GM19397 (cell line): ENCODE measurements at regions not wholly inside any gene's neighbourhood (a gene's known extent, or its start where the extent isn't known, plus 50 kb on each side); places are given as distances from the start of the nearest gene placed in this dataset.

Experiments used
- ATAC-seq: cut with Tn5 transposase; IDR thresholded peaks from one replicate; pipeline ENCODE4 v1.9.1; 2021; ENCODE audit warnings: mild to moderate bottlenecking, moderate library complexity; ENCODE audit not compliant: unreplicated experiment

GRCh38 chr4:181688432-181688831 is 554.8 kb upstream of the TENM3 start:
- no peak for ATAC-seq

- no peak for ATAC-seq
Observed at GRCh38 chr4:181688872-181689271, 554.3 kb upstream of the TENM3 start.

DNA sequence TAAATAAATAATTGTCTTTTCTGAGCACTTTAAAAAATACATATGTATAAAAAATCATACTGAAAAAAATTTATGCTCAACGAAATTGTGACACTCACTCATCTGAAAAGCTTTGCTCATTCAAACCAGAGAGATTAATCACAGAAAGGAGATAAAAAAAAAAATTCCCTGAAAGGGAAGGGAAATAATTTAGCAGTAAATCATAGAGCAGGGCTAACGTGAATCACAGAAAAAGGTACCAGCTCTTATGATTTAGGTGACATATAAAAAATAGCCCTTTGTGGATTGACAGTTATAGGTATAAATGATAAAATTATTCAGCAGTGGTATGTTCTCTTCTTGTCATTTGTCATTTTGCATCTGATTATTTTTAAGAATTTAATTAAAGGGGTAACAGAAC is 552.7 kb upstream of the TENM3 start:
- no peak for ATAC-seq

GRCh38 chr4:181692965-181693364 is 550.2 kb upstream of the TENM3 start:
- ATAC-seq, result no peak

DNA sequence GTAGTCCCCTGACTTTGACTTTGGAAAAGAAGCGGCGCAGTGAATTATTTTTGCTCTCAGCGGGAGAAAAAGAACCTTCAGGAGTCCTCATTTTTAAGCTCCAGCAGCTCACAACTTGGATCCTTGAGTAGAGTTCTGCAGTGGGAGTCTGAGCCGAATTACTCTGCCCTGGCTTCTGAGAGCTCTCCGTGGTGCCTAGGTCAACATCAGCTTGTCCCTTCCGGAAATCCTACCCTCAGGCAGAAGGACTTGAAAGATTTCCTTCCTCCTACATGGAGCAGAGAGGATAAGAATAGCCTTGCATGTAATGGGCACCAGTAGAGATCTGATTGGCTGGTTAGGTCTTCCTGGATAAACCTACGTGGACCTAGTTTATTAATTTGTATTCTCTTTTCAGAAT is 549.7 kb upstream of the TENM3 start:
- no peak for ATAC-seq

- ATAC-seq, result no peak
Observed at GRCh38 chr4:181698221-181698620, 545.0 kb upstream of the TENM3 start.

GRCh38 chr4:181701214-181701613 is 542.0 kb upstream of the TENM3 start:
- ATAC-seq, result no peak

- no peak for ATAC-seq
Observed at GRCh38 chr4:181701894-181702293, 541.3 kb upstream of the TENM3 start.

- no peak for ATAC-seq
Observed at GRCh38 chr4:181702864-181703495, 540.2 kb upstream of the TENM3 start.

DNA sequence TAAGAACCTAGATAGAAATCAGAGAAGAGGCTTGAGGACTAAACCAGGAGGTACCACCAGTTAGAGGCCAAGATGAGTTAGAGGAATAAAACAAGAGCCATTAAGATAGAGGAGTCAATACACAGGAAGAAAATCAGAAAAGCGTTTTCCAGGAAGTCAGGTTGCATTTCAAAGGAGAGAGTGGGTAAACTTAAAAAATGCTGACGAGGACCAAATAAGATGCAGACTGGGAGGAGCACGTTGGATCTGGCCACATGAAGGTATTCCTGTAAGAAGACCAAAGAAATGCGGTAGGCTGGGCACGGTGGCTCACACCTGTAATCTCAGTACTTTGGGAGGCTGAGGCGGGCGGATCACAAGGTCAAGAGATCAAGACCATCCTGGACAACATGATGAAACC is 533.1 kb upstream of the TENM3 start:
- no peak for ATAC-seq

DNA sequence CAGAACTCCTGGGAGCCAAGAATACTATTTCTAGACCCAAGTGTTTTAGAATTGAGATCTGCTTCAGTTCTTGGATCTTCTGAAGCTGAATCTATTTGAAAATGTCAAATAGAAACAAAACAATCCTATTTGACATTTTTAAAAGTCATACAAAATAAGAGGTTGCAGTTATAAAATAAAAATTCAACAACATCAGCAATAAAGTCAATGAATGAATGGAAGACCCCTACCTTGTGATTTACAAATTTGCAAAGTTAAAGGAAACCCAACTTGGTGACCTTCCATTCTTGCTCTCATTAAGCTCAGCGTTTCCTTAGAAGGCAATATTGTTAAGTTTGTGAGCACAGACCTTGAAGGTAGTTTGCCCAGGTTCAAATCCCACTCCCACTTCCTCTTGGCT is 531.8 kb upstream of the TENM3 start:
- ATAC-seq, result no peak

GRCh38 chr4:181728305-181728966 is 514.8 kb upstream of the TENM3 start:
- no peak for ATAC-seq

GRCh38 chr4:181731900-181732299 is 511.3 kb upstream of the TENM3 start:
- ATAC-seq, result no peak

DNA sequence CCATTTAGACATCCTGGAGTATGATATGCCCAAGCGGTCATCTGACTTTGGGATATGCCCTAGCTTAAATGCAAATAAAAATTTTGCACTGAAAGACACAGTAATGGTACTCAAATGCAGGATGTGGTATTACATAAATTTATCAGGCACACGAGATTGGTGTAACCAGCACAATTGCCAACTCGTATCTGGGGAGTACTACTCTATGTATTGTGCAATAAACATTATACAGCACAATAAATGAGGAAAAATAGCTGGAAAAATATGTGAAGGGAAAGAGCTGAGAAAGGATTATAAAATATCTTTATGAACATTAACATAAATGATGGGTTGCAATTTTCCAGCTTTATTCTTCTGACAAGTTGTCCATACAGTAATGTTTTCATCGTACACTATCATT is 505.5 kb upstream of the TENM3 start:
- ATAC-seq, result no peak

- ATAC-seq, result no peak
Observed at GRCh38 chr4:181739031-181739430, 504.2 kb upstream of the TENM3 start.

- ATAC-seq, result no peak
Observed at GRCh38 chr4:181741513-181741912, 501.7 kb upstream of the TENM3 start.

- no peak for ATAC-seq
Observed at GRCh38 chr4:181745933-181746625, 497.1 kb upstream of the TENM3 start.

DNA sequence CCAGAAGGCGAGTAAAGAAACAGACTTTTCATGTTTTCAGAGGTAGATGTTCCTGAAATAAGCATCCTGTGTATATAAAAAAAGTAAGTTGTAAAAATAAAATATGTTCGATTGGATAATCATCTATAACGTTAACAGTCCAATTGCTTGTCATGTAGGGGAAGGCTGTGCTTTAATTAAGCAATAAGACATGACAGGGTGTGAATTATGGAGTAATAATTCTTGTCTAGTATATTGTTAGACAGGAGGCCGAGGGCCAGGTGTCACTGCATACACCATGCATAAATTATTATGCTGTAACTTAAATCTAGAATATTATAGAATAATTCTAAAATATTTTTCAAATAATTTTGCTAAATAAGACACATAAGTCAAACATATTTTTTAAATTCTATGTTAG is 494.6 kb upstream of the TENM3 start:
- ATAC-seq, result no peak

DNA sequence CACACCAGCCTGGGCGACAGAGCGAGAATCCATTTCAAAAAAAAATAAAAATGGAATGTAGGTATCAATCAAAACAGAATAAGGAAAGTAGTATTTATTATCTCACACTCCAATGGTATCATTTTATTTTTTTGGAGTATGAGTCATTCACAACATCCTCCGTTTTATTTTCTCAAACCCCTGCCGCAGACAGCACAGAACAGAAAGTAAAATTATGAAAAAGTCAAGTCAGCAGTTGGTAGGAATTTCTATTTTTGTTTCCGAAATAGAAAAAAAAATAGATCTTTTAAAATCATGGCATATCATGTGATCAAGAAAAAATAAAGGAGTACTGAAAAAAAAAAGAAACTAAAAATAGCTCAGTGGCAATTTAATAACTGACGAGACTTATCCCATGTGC is 490.7 kb upstream of the TENM3 start:
- ATAC-seq, result no peak

- ATAC-seq, result no peak
Observed at GRCh38 chr4:181753207-181753606, 490.0 kb upstream of the TENM3 start.

- ATAC-seq, result no peak
Observed at GRCh38 chr4:181755846-181756245, 487.4 kb upstream of the TENM3 start.

DNA sequence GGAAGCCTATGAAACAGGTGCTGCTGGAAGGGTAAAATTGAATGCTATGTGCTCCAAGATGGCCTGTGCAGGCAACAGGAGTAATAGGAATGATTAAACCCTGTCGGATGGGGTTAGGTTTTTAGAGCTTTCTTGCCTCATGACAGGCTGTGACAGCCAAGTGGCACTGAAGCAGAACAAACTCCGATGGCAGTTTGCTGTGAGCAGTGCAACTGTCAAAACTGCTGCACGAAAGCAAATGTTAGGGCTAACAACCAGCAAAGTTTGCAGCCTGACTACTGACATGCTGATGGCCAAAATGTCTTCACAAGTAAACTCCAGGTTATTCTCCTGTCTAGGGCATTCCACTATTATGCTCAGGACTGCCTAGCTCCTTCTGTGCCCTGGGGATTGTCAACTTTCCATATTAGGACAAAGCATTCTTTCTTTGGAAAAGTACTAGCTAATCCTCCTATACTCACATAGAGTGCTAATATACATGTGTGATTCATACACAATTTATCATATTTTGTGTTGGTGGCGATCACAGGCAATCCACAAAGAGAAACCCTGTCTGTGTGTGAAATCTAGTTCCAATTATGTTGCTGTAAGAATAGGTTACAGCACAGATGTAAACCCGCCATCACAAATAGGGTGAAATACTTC is 486.6 kb upstream of the TENM3 start:
- no peak for ATAC-seq
